ENCODE measurements at regions not wholly inside any gene's neighbourhood (a gene's known extent, or its start where the extent isn't known, plus 50 kb on each side); places are given as distances from the start of the nearest gene placed in this dataset.
"Not testable (repeated sequence)": the region's sequence is repeated elsewhere in the genome, so short reads cannot be mapped to it uniquely, and the experiment has no call there.

DNA sequence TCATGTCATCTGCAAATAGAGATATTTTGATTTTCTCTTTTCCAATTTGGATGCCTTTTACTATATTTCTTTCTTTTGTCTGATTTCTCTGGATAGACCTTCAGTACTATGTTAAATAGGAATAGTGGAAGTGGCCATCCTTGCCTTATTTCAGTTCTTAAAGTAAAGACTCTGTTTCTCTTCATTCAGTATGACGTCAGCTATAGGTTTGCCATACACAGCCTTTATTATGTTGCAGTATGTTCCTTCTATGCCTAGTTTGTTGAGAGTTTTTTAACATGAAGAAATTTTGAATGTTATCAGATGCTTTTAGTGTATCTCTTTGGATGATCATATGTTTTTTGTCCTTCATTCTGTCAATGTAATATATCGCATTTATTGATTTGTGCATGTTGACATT lies 566.7 kb upstream of the ROBO1 start:
- DNase-seq (ENCODE audit: low spot score), result no peak

GRCh38 chr3:80331494-80332170 lies 563.8 kb upstream of the ROBO1 start:
- no peak for DNase-seq (ENCODE audit: low spot score)

DNA sequence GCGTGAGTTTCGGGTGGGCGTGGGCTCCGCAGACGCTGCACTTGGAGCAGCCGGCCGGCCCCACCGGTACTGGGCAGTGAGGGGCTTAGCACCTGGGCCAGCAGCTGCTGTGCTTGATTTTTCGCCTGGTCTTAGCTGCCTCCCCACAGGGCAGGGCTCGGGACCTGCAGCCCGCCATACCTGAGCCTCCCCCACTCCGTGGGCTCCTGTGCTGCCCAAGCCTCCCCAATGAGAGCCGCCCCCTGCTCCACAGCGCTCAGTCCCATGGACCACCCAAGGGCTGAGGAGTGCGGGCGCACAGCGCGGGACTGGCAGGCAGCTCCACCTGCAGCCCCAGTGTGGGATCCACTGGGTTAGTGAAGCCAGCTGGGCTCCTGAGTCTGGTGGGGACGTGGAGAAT lies 546.7 kb upstream of the ROBO1 start:
- DNase-seq (ENCODE audit: low spot score), result not testable (repeated sequence)

DNA sequence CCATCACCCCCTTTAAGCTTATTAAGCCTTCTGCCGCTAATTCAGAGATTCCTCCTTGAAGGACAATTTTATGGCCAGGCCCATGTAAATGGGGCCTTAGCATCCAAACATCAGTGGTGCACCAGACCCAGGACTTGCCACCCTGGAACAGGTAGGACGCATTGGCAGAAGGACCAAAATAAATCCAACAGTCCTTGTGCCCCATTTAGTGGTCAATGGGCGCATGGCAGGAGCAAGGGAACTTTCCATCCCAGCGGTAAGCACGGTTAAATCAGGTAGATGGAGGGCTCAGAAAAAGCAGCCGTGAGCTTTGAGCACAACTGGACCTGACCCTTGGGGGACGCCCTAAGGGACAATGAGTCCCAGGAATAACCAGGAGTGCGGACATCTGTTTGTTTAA lies 540.8 kb upstream of the ROBO1 start:
- DNase-seq (ENCODE audit: low spot score), result no peak

- DNase-seq (ENCODE audit: low spot score), result no peak
Measured at GRCh38 chr3:80307844-80308243, 540.0 kb upstream of the ROBO1 start.

DNA sequence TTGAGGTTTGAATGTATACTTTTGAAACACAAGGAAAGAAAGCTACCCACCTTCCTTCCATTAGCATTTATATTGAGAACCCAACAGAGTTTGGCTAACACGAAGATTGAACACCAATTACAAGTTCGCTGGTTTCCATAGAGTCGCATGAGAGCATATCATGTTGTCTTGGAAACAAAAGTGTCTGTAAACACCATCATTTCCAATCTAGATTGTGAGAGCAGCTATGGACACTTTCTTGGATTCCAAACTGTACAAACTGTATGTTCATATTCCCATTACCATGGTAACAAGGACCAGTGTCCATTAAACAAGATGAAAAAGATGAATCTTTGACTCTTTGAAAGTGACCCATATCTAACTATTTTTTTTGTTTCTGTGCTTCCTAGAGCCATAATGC lies 529.9 kb upstream of the ROBO1 start:
- DNase-seq (ENCODE audit: low spot score), result no peak

DNA sequence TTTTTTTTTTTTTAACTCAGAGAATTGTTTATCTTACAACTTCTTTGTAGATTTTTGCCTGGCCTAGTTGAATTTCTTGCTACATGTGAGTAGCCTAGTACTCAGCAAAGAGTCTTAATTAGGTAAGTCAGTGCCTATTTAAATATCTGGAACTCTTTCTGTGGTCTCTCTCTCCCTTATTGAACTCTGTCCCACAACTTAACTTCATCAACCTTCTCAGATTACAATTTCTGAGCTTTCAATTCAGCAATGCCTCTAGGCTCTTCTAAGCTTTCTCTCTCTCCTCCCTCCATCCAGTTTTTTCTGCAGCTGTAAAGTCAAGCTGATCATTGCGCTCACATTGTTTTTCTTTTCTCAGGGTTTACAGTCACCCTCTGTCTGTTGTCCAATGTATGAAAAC lies 517.6 kb upstream of the ROBO1 start:
- no peak for DNase-seq (ENCODE audit: low spot score)

DNA sequence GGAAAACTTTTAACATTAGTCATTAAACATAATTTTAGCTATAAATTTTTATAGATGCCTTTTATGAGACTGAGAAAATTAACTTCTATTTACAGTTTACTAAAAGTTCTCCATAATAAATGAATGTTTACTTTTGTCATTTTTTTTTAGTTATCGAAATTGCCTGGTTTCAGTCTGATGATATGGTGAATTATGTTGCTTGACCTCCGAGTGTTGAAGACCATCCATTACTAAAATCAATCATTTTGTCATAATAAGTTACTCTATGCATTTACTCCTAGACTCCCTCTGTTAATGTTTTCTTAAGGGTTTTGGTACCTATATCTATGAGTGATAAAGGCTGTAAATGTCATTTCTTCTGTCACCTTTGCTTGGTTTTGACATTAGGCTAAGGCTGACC lies 516.0 kb upstream of the ROBO1 start:
- no peak for DNase-seq (ENCODE audit: low spot score)

GRCh38 chr3:80278056-80278455 lies 510.3 kb upstream of the ROBO1 start:
- no peak for DNase-seq (ENCODE audit: low spot score)

- DNase-seq (ENCODE audit: low spot score), result no peak
Measured at GRCh38 chr3:80275120-80275519, 507.3 kb upstream of the ROBO1 start.

DNA sequence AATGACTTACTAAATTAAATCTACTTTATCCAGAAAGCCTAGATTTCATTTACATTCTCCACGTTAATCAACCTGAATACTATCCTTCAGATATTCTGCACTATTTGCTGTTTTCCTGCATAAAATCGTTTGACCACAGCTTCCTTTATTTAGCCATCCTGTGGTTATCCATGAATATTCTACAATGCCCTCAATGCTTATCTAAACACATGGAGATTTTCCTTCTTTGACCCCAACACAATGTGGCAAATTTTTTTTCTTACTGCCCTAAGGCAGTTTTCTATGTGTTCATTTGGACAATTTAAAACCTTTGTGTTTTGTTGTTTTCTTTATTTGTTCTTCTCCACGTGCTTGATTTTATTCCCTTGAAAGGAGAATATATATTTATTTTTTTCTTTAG lies 495.5 kb upstream of the ROBO1 start:
- no peak for DNase-seq (ENCODE audit: low spot score)

- no peak for DNase-seq (ENCODE audit: low spot score)
Measured at GRCh38 chr3:80261082-80261481, 493.3 kb upstream of the ROBO1 start.

GRCh38 chr3:80259736-80260135 lies 491.9 kb upstream of the ROBO1 start:
- no peak for DNase-seq (ENCODE audit: low spot score)

DNA sequence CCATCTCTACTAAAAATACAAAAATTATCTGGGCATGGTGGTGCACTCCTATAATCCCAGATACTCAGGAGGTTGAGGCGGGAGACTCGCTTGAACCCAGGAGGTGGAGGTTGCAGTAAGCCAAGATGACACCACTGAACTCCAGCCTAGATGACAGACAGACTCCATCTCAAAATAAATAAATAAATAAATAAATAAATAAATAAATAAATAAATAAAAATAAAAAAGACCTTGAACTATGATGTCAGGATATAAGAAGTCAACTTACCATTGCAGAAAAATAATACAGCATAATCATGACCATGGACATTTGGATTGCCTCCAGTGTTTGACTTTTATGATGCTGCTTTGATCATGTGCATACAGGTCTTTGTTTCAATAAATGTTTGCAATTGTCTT lies 484.3 kb upstream of the ROBO1 start:
- no peak for DNase-seq (ENCODE audit: low spot score)

DNA sequence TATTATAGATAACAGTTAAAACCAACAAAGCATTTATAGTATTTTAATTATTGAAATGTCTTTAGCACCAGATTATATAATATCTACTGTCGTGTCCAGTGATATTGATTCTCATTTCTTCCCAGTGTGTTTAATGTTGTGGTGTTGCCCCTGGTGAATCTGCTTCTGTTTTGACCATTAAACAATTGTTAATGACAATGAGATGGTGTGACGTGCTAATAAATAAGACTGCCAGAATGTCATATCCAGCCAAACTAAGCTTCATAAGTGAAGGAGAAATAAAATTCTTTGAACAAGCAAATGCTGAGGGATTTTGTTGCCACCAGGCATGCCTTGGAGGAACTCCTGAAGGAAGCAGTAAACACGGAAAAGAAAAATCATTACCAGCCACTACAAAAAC lies 480.0 kb upstream of the ROBO1 start:
- DNase-seq (ENCODE audit: low spot score), result no peak

- DNase-seq (ENCODE audit: low spot score), result no peak
Measured at GRCh38 chr3:80244390-80244789, 476.6 kb upstream of the ROBO1 start.

- no peak for DNase-seq (ENCODE audit: low spot score)
Measured at GRCh38 chr3:80241791-80242190, 474.0 kb upstream of the ROBO1 start.

- DNase-seq (ENCODE audit: low spot score), result no peak
Measured at GRCh38 chr3:80239301-80239700, 471.5 kb upstream of the ROBO1 start.

DNA sequence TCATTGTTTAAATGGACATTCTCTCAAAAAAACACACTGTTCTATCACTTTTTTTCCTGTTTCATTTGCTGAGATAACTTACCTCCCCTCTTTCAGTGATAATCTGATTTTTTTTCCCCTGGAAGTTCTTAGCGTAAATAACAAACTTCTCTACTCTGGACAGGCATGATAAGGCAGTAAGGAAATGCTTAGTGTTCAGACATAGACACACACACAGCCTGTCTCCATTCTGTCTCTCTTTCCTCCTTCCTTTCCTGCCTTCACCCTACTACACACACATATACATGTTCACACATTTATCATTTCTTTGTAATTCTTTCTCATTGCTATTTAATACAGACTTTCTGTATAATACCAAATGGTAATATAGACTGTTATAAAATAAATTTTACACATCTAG lies 470.8 kb upstream of the ROBO1 start:
- no peak for DNase-seq (ENCODE audit: low spot score)

DNA sequence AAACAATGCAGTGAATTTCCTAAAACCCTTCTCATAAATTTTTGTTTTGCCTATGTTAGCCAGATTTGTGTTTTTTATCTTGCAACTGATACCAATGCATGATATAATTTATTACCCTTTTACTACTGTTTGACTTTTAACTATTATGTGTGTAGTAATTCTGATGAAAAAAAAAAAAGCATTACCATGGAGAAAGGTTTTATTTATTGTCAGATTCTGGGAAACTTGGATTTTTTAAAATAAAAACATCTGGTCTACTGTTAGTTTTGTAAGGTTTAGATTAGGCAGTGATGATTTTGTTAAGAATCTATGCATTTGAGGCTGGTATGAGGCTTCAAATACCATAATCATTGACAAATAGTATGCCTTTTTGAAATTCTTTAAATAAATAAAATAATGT lies 470.4 kb upstream of the ROBO1 start:
- DNase-seq (ENCODE audit: low spot score), result no peak

DNA sequence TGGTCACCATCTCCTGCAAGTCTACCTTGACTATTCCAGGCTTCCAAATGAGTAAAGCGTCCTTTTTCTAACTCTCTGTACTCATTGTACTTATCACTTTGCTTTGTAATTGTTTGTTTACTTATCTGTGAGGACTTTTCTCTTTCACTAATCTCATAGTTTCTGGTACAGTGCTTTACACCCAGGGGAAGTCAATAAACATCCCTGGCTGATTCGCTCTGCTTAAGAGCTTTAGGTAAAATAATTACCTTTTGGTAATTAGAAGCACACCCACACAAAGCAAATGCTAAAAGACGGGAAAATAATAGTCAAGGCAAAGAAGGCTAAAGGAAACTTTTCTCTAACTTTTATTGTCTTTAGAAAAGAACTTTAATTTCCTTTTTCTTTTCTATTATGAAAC lies 466.9 kb upstream of the ROBO1 start:
- no peak for DNase-seq (ENCODE audit: low spot score)

DNA sequence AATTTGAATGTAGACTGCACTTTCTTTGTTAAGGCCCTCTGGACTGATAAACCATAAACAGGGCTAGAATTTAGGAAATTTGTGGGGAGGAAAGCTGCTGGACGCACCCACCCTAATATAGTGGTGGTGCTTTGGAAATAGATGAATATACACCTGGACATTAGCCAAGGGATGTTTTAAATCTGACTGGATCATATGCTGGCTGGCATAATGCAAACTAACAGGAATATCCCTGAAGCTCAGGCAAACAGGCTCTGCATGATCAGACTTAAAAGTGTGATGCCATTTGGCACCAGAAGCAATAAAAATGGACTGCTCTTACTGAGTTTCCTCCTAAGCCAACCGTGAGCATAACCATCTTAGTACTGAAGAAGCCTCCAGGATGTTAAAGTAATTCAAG lies 465.8 kb upstream of the ROBO1 start:
- DNase-seq (ENCODE audit: low spot score), result no peak

DNA sequence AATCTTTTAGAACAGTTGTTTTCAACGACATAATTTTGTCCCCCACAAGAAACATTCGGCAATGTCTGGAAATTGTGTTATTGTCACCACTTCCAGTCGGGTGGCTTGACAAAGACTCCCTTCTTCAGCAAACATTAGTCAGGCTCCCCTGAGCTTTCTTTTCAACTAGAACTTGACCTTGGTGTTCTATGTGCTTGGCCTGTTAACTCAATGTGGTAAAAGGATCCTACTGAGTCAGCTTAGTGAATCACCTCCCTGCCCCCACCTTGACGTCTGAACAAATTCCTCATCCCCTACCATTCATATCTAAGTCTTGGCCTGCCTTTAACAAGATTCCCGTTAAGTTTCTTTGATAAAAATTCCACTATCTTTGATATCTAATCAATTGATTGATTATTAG lies 465.0 kb upstream of the ROBO1 start:
- DNase-seq (ENCODE audit: low spot score), result peak; percentile 0

DNA sequence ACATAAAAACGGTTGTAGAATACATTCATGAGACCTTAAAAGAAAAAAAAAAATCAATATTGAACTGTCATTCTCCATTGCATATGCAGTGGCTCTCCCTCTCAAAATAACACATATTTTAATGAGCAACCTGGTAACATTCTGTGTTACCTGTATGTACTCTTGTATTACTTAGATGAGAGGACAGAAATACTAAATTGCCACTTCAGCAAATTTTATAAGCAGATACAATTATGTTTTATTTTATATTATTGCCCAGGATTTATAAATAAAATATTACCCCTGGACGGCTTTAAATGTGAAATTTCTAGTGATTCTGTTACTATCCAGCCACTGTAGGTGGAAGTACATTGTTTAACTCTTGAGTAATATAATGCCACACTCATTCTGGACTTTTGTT lies 463.2 kb upstream of the ROBO1 start:
- no peak for DNase-seq (ENCODE audit: low spot score)

DNA sequence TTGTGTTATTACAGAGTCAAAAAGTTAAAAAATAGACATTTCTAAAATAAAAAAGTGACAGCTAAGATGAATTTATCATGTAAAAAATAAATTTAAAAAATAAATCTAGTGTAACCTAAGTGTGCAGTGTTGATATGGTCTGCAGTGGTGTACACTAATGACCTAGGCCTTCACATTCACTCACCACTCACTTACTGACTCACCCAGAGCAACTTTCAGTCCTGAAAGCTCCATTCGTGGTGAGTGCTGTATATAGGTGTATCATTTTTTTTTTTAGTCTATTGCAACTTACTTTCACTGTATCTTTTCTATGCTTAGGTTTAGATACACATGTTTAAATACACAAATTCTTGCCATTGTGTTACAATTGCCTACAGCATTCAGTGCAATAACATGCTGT lies 459.4 kb upstream of the ROBO1 start:
- DNase-seq (ENCODE audit: low spot score), result no peak
